Fibroblast of skin of right quadriceps (primary cell): ENCODE measurements at regions not wholly inside any gene's neighbourhood (a gene's known extent, or its start where the extent isn't known, plus 50 kb on each side); places are given as distances from the start of the nearest gene placed in this dataset.

ENCODE experiments used
- DNase-seq: peaks from one replicate; pipeline ENCODE4 v3.0.0-alpha.2; 2013

GRCh38 chrX:39851745-39852455 is 245.9 kb downstream of the BCOR start:
- no peak for DNase-seq

- no peak for DNase-seq
These were observed 245.3 kb downstream of the BCOR start for GRCh38 chrX:39852491-39852890.

DNA sequence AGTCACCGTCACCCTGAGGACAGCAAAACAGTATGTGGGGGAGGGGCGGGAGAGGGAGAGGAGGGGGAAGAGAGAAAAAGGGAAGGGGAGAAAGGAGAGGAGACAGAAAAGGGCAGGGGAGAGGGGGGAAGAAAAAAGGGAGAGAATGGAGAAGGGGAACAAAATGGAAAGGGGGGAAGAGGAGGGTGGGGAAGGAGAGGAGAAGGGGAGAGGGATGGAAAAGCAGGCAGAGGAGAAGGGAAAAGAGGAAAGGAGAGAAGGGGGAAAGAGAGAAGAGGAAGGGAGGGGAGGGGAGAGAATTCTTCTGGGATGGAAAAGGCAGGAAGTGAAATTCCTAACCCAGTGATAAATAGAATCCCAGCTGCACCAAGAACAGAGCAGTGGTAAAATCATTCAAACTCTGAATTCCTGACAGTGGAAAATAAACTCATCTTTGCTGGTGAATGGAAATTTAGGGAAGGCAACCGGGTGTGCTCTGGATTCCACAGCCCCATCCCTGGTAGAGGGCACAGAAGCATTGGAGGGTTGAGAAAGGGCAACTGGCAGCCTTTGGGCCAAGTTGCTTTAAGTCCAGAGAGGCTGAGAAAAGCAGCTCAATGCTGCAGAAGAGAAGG is 244.2 kb downstream of the BCOR start:
- DNase-seq = no peak

DNA sequence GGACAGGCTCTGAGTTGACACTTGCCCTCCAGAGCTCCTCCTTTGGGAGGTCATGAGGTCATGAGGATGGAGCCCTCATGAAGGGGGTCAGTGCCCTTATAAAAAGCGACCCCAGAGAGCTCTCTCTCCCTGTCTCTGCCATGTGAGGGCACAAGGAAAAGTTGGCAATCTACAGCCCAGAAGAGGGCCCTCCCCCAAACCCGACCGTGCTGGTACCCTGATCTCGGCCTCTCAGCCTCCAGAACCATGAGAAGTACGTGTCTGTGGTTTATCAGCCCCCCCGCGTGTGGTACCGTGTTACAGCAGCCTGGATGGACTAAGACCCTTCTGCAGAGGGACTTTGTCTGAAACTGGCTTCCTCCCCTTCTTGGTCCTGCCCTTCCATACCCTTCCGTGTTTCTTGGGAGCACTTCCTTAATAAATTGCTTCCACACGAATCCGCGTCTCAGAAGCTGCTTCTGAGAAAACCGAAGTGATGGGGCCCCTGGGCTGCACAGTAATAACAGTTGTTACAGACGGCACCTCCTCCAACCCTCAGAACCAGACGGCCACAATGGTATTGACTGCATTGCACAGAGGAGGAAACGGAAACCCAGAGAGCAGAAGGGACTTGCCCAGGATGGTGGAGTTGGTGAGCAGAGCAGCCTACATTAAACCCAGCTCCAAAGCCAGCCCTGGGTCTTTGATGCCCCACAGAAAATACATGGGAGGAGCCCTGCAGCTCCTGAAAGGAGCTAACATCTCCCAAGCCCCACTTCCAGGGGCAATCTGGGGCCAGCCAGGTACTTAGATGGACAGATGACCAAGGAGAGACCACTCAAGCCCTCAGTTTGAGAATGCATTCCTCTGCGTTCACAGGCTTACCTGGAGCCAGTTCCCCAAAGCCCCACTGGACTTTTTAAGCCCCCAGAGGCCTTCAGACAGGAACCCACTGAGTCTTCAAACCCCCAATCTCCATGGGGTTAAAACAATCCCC is 242.7 kb downstream of the BCOR start:
- no peak for DNase-seq

GRCh38 chrX:39855748-39856129 is 242.0 kb downstream of the BCOR start:
- DNase-seq = peak; percentile 51

DNA sequence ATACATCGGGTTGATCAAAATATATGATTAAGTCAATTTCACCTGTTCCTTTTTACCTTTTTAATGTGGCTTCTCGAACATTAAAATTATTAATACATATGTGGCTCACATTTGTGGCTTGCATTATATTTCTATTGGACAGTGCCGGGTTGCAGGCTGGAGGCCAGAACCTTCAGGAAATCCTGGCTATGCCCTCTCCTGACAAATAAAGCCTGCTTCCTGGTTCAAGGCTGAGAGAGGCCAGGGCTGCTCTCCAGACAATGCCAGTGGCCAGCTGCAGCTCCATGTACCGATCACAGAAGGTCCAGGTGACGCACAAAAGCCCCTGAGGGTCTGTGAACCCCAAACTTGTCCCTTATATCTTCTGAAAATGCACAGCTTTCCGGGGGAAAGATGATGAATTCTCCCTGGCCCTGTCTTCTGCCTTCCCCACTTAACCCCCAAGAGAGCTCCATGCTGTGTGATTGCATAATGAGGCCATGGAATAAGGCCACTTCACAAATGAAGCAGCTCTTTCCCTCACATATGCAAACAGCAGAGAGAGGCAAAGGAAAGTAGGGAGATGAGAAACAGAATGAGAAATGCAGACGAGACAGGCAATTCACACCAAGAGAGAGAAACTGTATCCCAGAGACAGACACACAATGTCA is 241.2 kb downstream of the BCOR start:
- DNase-seq = no peak

GRCh38 chrX:39857780-39858179 is 240.0 kb downstream of the BCOR start:
- no peak for DNase-seq

DNA sequence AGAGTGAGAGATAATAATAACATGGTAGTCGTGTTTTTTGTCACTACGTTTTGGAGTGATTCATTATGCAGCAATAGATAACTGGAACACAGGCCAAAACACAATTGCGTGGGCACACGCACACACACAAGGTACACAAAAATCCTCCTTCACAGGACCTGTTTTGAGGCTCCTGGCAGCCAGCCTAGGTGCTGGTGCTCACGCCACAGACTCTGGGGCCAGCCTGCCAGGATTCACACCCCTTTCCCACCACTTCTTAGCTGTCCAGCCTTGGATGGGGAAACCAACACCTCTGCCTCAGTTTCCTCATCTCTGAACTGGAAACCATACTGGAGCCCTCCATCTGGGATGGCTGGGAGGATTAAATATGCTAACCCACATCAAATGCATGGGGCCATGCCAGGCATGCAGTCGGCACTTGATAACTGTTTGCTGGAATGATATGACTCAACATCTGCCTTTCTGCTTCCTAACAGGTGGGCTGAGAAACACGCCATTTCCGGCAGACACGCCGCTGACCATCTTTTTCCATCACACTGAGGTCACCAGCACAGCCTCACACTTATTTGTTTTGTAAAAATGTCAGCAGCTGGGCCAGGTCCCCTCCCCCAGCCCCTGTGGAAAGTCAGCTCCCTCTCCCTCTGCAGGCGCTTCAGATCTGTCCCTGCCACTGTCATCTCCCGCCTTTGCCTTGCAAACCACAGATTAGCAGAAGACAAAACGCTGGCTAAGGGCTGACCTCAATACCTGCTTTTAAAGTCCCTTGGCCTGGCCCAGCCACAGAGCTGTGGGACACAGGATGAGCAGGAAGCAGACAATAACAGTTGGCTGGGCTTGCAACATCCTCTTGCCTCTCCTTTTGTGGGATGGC is 237.5 kb downstream of the BCOR start:
- DNase-seq = peak; percentile 66

GRCh38 chrX:39862963-39863362 is 234.8 kb downstream of the BCOR start:
- no peak for DNase-seq

DNA sequence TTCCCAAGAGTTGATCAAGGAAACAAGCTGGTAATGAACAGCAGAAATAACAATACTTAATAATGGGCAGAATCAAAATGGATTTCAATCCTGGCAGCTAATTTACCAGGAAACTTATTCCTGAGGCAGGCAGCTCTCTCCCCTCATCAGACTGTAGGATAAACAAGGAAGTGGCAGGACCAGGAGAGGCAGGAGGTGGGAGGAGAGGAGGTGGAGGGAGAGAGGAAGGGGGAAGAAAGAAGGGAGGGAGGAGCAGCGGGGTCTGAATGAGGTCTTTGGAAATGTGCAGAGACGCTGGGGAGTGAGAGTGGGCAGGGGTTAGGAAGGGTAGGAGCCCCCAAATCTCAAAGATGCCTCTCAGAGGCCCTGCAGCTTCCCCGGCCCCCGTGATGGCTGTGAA is 231.5 kb downstream of the BCOR start:
- DNase-seq = no peak

- DNase-seq = peak; percentile 77
These were observed 227.7 kb downstream of the BCOR start for GRCh38 chrX:39869846-39870601.

DNA sequence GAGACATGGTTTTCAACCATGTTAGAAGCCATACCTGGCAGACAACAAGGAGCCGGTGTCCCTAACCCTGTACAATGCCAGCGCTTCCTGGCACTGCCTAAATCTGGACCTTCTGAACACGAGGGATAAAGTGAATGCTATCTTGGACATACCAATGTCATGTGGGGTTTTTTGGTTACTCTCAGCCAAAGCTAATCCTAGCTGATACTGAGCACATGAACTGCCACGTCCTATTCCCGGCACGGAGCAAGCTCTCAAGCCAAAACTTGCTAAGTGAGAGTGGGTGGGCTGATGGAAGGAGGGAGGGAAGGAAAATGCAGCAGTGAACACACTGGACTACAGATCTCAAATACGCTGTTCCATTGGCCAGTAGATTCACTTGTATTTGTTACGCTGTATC is 226.1 kb downstream of the BCOR start:
- DNase-seq = no peak

DNA sequence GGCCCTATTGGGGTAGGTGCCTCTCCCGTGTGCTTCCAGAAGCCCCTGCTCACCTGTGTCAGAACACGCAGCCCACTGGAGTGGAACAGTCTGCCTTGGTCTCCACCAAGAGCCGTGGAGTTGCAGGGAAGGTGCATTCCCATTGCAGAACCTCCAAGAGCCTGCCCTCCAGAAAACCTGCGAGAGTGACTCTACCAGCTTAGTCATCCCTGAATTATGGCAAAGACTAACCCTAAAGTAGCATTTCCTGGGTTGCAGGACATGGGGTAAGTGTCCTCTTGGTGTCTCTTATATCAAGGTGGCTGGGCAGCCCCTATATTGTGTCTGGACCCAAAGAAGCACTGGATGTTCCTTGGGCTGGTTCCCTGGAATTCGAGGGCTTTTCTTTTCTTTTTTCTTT is 224.6 kb downstream of the BCOR start:
- no peak for DNase-seq

GRCh38 chrX:39874202-39874816 is 223.4 kb downstream of the BCOR start:
- DNase-seq = no peak

- no peak for DNase-seq
These were observed 221.7 kb downstream of the BCOR start for GRCh38 chrX:39875834-39876628.

DNA sequence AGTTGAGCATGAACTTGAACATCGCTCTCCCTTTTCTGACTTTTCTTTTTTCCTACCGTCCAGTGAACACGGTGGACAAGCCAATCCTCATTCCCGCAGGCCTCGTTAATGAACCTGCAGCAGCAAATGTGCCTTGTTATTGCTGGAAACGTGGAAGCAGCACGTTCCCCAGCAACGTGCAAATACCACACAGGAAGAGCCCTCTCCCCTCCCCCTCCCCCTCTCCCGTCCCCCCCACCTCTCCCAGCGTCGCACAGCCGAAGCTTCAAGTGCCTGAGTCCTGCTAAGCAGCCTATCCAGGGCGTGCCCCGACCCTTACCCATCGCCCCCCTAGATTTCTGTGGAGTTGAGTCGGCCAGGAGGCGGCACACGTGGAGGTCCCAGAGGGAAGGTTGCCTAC is 219.9 kb downstream of the BCOR start:
- DNase-seq = no peak

GRCh38 chrX:39883666-39884065 is 214.1 kb downstream of the BCOR start:
- no peak for DNase-seq

DNA sequence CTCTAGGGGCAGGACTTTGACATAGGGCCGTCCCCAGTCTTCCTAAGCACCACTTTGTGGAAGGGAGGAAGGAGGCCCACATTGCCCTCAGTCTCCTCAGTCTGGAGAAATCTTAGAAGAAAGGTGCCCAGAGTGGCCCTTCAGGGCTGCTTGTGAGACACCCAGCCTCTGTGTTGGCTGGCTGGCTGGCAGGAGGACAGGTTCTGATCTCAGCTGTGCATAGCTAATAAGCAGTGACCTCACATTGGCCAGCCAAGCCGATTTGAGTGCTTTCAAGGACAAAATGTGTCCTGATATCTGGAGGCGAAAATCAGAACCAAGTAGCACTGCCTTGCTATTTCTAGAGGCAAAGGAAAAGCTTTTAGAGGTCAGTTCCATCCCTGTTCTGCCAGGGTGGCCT is 211.5 kb downstream of the BCOR start:
- DNase-seq = no peak

GRCh38 chrX:39888730-39889129 is 209.0 kb downstream of the BCOR start:
- DNase-seq = no peak

GRCh38 chrX:39889704-39890103 is 208.1 kb downstream of the BCOR start:
- no peak for DNase-seq
